ENCODE measurements at regions not wholly inside any gene's neighbourhood (a gene's known extent, or its start where the extent isn't known, plus 50 kb on each side); places are given as distances from the start of the nearest gene placed in this dataset.

DNA sequence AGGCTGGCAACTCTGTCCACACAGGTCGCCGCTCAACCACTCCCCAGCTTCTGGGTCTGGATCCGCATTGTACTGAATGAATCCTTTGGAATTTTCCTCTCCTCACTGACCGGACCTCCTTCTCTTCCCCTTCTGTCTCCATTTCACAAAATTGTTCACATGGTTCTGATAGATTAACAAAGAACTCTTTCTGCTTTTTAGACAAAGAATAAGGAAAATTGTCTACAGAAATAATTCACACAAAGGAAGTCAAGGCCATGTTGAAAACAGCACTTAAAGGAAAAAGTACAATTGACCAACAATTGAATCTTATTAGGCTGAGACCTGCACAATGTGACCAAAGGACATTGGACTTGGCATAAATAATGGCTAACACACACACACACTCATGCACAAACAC lies 73.6 kb upstream of the GLI2 start:
- no peak overlapping the region for H3K4me3 ChIP-seq (ENCODE audit: low read length)
- H3K9ac ChIP-seq (ENCODE audit: low read length): no peak overlapping the region
- peaks cover 16% of the 10 kb centered on the region for H3K9me3 ChIP-seq (ENCODE audit: control insufficient read depth, low read depth, low read length)
- no peak overlapping the region for H3K27ac ChIP-seq (ENCODE audit: low read length)
- H3K27me3 ChIP-seq (ENCODE audit: control insufficient read depth, insufficient read depth, low read length): peaks cover 47% of the 10 kb centered on the region
- H3K4me1 ChIP-seq (ENCODE audit: control insufficient read depth, low read depth, low read length): peaks cover 4% of the 10 kb centered on the region
- no peaks in the 10 kb centered on the region for H3K36me3 ChIP-seq (ENCODE audit: control insufficient read depth, low read depth, low read length)

DNA sequence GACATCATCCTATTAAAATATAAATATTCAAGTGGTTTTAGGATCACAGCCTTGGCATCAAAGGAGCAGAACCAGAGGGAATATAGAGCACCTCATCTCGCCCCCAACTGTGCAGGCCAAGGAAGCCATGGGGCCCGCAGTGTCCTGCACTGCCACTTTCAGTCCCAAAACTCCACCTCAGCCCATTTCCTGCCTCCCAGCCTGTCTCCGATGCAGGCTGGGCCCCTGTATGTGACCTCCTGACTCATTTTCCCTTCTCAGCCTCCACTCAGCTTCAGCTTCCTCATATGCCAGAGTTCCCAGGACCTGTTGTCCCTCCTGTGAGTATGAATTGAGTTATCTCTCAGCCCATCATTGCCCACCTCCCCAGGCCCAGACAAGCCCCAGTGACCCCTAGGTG lies 72.9 kb upstream of the GLI2 start:
- no peak overlapping the region for H3K4me3 ChIP-seq (ENCODE audit: low read length)
- no peaks in the 10 kb centered on the region for H3K36me3 ChIP-seq (ENCODE audit: control insufficient read depth, low read depth, low read length)
- peaks cover 4% of the 10 kb centered on the region for H3K4me1 ChIP-seq (ENCODE audit: control insufficient read depth, low read depth, low read length)
- H3K27ac ChIP-seq (ENCODE audit: low read length): no peak overlapping the region
- peaks cover 16% of the 10 kb centered on the region for H3K9me3 ChIP-seq (ENCODE audit: control insufficient read depth, low read depth, low read length)
- H3K27me3 ChIP-seq (ENCODE audit: control insufficient read depth, insufficient read depth, low read length): peaks cover 47% of the 10 kb centered on the region
- H3K9ac ChIP-seq (ENCODE audit: low read length): no peak overlapping the region

DNA sequence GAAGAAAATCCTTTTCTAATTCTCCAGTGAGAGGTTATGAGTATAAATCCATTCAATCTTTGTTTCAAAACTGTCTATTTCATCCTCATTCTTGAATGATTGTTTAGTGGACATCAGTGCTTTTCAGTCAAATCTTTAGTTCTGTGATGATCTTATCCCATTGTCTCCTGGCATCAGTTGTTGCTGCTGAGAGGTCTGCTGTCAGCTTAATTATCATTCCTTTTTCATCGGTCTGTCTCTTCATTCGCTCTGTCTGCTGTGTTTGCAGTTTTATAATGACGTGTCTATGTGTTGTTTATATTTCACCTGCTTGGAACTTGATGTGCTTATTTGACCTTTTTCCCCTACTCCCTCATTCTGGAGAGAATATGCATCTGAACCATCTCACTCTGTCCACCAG lies 69.2 kb upstream of the GLI2 start:
- H3K4me1 ChIP-seq (ENCODE audit: control insufficient read depth, low read depth, low read length): peaks cover 4% of the 10 kb centered on the region
- peaks cover 16% of the 10 kb centered on the region for H3K9me3 ChIP-seq (ENCODE audit: control insufficient read depth, low read depth, low read length)
- H3K36me3 ChIP-seq (ENCODE audit: control insufficient read depth, low read depth, low read length): no peaks in the 10 kb centered on the region
- H3K27me3 ChIP-seq (ENCODE audit: control insufficient read depth, insufficient read depth, low read length): peaks cover 42% of the 10 kb centered on the region
- H3K9ac ChIP-seq (ENCODE audit: low read length): no peak overlapping the region
- no peak overlapping the region for H3K27ac ChIP-seq (ENCODE audit: low read length)
- no peak overlapping the region for H3K4me3 ChIP-seq (ENCODE audit: low read length)

GRCh38 chr2:120667981-120668380 lies 67.7 kb upstream of the GLI2 start:
- Histone ChIP-seq H3K4me3 (ENCODE audit: low read length) (no peak overlapping the region), H3K4me1 (ENCODE audit: control insufficient read depth, low read depth, low read length) (no peaks in the 10 kb centered on the region), H3K9ac (ENCODE audit: low read length) (no peak overlapping the region), H3K9me3 (ENCODE audit: control insufficient read depth, low read depth, low read length) (peaks cover 16% of the 10 kb centered on the region), H3K27me3 (ENCODE audit: control insufficient read depth, insufficient read depth, low read length) (peaks cover 26% of the 10 kb centered on the region), H3K36me3 (ENCODE audit: control insufficient read depth, low read depth, low read length) (no peaks in the 10 kb centered on the region), H3K27ac (ENCODE audit: low read length) (no peak overlapping the region)

DNA sequence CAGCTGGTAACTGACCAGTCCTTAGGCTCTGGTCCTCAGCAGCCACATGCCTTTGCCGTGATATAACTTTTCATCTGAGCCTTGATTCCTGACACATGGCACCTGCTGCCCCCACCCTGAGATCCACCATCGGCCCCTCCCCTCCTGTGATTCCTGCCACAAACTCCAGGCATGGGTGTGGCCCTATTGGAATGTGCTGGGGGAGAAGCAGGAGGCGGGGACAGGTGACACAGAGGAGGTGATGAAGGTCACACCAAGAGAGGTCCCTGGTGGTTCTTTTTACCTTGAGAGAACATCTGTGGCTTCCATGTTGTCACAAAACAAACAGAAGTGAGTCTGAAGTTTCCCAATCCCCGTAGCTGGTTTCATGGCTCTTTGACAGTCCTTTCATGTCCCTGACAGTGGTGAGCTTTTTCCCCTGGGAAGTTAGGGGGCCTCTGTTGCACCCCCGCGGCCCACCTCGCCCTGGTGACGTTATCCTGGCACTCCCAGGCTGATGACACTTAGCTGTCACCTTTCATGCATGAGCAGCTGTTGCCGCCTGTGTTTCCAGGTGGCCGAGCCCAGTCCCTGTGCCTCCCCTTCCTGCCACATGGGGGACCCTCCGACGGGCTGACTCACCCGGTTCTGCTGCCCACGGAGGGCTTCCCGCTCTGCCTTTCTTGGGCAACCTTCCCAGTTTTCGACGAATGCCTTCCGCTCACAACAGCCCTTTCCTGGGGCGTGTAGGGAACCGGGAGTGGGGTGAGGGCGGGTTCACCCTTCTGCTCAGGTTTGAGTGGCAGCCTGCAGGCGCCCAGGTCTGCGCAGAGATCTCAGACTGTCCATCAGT lies 66.3 kb upstream of the GLI2 start:
- H3K4me3 ChIP-seq (ENCODE audit: low read length): no peak overlapping the region
- H3K27ac ChIP-seq (ENCODE audit: low read length): no peak overlapping the region
- no peak overlapping the region for H3K9ac ChIP-seq (ENCODE audit: low read length)
- H3K9me3 ChIP-seq (ENCODE audit: control insufficient read depth, low read depth, low read length): peaks cover 15% of the 10 kb centered on the region
- no peaks in the 10 kb centered on the region for H3K36me3 ChIP-seq (ENCODE audit: control insufficient read depth, low read depth, low read length)
- H3K4me1 ChIP-seq (ENCODE audit: control insufficient read depth, low read depth, low read length): no peaks in the 10 kb centered on the region
- peaks cover 25% of the 10 kb centered on the region for H3K27me3 ChIP-seq (ENCODE audit: control insufficient read depth, insufficient read depth, low read length)

- Histone ChIP-seq H3K36me3 (ENCODE audit: control insufficient read depth, low read depth, low read length) (no peaks in the 10 kb centered on the region), H3K9me3 (ENCODE audit: control insufficient read depth, low read depth, low read length) (peaks cover 9% of the 10 kb centered on the region), H3K27ac (ENCODE audit: low read length) (no peak overlapping the region), H3K27me3 (ENCODE audit: control insufficient read depth, insufficient read depth, low read length) (peaks cover 26% of the 10 kb centered on the region), H3K9ac (ENCODE audit: low read length) (no peak overlapping the region), H3K4me1 (ENCODE audit: control insufficient read depth, low read depth, low read length) (no peaks in the 10 kb centered on the region), H3K4me3 (ENCODE audit: low read length) (no peak overlapping the region)
Measured at GRCh38 chr2:120669971-120670370, 65.7 kb upstream of the GLI2 start.

DNA sequence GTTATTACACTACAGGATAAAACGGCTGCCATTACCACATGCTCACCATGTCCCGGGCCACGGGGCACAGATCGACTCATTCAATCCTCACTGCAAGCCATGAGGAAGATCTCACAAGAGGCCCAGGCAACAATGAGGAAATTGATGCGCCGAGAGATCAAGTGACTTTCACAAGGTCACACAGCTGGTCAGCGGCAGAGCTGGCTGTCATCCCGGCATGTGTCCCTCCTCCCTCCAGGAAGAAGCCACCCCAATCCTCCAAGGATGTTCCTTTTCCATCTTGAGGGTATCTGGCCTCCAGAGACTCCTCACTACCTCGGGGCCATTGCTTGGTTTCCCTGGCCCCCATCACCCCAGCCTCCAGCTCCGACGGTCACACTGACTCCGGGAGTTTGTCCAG lies 65.3 kb upstream of the GLI2 start:
- Histone ChIP-seq H3K36me3 (ENCODE audit: control insufficient read depth, low read depth, low read length) (no peaks in the 10 kb centered on the region), H3K9me3 (ENCODE audit: control insufficient read depth, low read depth, low read length) (peaks cover 9% of the 10 kb centered on the region), H3K27me3 (ENCODE audit: control insufficient read depth, insufficient read depth, low read length) (peaks cover 30% of the 10 kb centered on the region), H3K27ac (ENCODE audit: low read length) (no peak overlapping the region), H3K9ac (ENCODE audit: low read length) (no peak overlapping the region), H3K4me3 (ENCODE audit: low read length) (no peak overlapping the region), H3K4me1 (ENCODE audit: control insufficient read depth, low read depth, low read length) (no peaks in the 10 kb centered on the region)

- Histone ChIP-seq H3K4me3 (ENCODE audit: low read length) (no peak overlapping the region), H3K9ac (ENCODE audit: low read length) (no peak overlapping the region), H3K27me3 (ENCODE audit: control insufficient read depth, insufficient read depth, low read length) (peaks cover 31% of the 10 kb centered on the region), H3K4me1 (ENCODE audit: control insufficient read depth, low read depth, low read length) (no peaks in the 10 kb centered on the region), H3K9me3 (ENCODE audit: control insufficient read depth, low read depth, low read length) (peaks cover 8% of the 10 kb centered on the region), H3K36me3 (ENCODE audit: control insufficient read depth, low read depth, low read length) (no peaks in the 10 kb centered on the region), H3K27ac (ENCODE audit: low read length) (no peak overlapping the region)
Measured at GRCh38 chr2:120670771-120671480, 64.7 kb upstream of the GLI2 start.

GRCh38 chr2:120672526-120673204 lies 63.0 kb upstream of the GLI2 start:
- Histone ChIP-seq H3K9me3 (ENCODE audit: control insufficient read depth, low read depth, low read length) (no peaks in the 10 kb centered on the region), H3K27me3 (ENCODE audit: control insufficient read depth, insufficient read depth, low read length) (peaks cover 41% of the 10 kb centered on the region)

GRCh38 chr2:120673205-120673550 lies 62.5 kb upstream of the GLI2 start:
- Histone ChIP-seq H3K27me3 (ENCODE audit: control insufficient read depth, insufficient read depth, low read length) (peaks cover 46% of the 10 kb centered on the region), H3K9me3 (ENCODE audit: control insufficient read depth, low read depth, low read length) (no peaks in the 10 kb centered on the region), H3K36me3 (ENCODE audit: control insufficient read depth, low read depth, low read length) (no peaks in the 10 kb centered on the region), H3K4me1 (ENCODE audit: control insufficient read depth, low read depth, low read length) (no peaks in the 10 kb centered on the region), H3K27ac (ENCODE audit: low read length) (no peak overlapping the region), H3K4me3 (ENCODE audit: low read length) (no peak overlapping the region), H3K9ac (ENCODE audit: low read length) (no peak overlapping the region)

More at GRCh38 chr2:120672526-120673204, 63.0 kb upstream of the GLI2 start:
- Histone ChIP-seq H3K9ac (ENCODE audit: low read length) (no peak overlapping the region), H3K4me3 (ENCODE audit: low read length) (no peak overlapping the region), H3K36me3 (ENCODE audit: control insufficient read depth, low read depth, low read length) (no peaks in the 10 kb centered on the region), H3K4me1 (ENCODE audit: control insufficient read depth, low read depth, low read length) (no peaks in the 10 kb centered on the region), H3K27ac (ENCODE audit: low read length) (no peak overlapping the region)

- Histone ChIP-seq H3K9ac (ENCODE audit: low read length) (no peak overlapping the region), H3K4me3 (ENCODE audit: low read length) (no peak overlapping the region), H3K27me3 (ENCODE audit: control insufficient read depth, insufficient read depth, low read length) (peaks cover 47% of the 10 kb centered on the region), H3K4me1 (ENCODE audit: control insufficient read depth, low read depth, low read length) (no peaks in the 10 kb centered on the region), H3K9me3 (ENCODE audit: control insufficient read depth, low read depth, low read length) (no peaks in the 10 kb centered on the region), H3K27ac (ENCODE audit: low read length) (no peak overlapping the region), H3K36me3 (ENCODE audit: control insufficient read depth, low read depth, low read length) (no peaks in the 10 kb centered on the region)
Measured at GRCh38 chr2:120673571-120674061, 62.1 kb upstream of the GLI2 start.
